Right ventricle myocardium inferior (tissue), 1 donor: ENCODE measurements at regions not wholly inside any gene's neighbourhood (a gene's known extent, or its start where the extent isn't known, plus 50 kb on each side); places are given as distances from the start of the nearest gene placed in this dataset.

Source experiments
- ATAC-seq: fragments of 200-7000 bp; cut with Tn5 transposase; one replicate; pipeline ENCODE4 v1.9.1; 2020; ENCODE audit warnings: mild to moderate bottlenecking, moderate library complexity
- DNase-seq: peaks from one replicate; pipeline ENCODE4 v3.0.0; 2021; ENCODE audit errors: missing footprints
- intact Hi-C: fragments of 100-400 bp; cut with DNase I; formaldehyde crosslinking; loops from one replicate; pipeline ENCODE4 v1.11.0; 2022
- donor health status: DM: no; HTN: yes; CAD: no; lungs with severe emphysema.

- ATAC-seq = no peak
Observed at GRCh38 chr14:54086767-54087166, 130.1 kb upstream of the BMP4 start.

GRCh38 chr14:54087376-54087775 lies 130.8 kb upstream of the BMP4 start:
- ATAC-seq = no peak
- intact Hi-C loops = no loop called here
- DNase-seq = no peak

More at GRCh38 chr14:54086767-54087166, 130.1 kb upstream of the BMP4 start:
- DNase-seq = no peak
- intact Hi-C loops = no loop called here

DNA sequence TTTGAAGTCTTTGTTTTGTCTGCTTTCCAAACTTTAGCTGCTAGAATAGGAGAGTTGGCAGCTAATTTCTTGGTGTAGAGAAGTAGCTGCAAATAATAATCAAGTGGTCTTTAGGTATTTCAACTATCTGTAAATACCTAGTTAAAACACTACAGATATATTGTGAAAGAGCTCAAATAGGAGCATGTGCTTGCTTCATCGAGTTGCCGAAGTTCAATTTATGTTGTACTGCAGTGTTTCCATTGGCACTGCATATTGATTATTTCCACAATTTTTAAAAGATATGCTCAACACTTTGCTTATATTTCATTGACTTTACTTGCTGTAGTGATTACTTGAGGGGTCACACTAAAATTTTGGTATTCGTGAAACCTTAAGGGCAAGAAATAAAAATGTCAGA lies 131.6 kb upstream of the BMP4 start:
- intact Hi-C loops = no loop called here
- no peak for ATAC-seq
- no peak for DNase-seq

GRCh38 chr14:54090274-54090673 lies 133.6 kb upstream of the BMP4 start:
- no peak for DNase-seq
- no peak for ATAC-seq
- intact Hi-C loops = no loop called here

DNA sequence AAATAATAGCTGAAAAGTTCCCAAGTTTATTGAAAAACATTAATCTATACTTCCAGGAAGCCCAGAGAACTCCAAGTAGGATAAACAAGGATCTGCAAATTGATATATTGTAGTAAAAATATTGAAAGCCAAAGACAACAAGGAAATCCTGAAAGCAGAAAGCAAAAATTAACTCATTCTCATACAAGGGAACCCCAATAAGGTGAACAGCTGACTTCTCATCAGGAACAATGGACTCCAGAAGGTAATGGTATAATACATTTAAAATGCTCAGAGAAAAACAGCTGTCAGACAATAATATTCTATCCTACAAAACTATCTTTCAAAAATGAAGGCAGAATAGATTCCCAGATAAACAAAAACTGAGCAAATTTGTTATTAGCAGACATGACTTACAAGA lies 138.1 kb upstream of the BMP4 start:
- intact Hi-C loops = no loop called here
- ATAC-seq (no peak), DNase-seq (no peak)

DNA sequence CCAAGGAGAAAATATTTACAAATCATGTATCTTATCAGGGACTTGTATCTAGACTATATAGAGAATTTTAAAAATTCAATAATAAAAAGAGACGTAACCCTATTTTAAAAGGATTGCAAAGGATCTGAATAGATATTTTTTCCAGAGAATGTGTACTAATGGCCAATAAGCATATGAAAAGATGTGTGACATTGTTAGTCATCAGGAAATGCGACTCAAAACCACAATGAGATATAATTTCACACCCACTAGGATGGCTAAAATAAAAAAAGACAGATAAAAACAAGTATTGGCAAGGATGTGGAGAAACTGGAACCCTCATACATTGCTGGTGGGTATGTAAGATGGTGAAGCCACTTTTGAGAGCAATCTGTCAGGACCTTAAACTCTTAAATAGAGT lies 141.9 kb upstream of the BMP4 start:
- DNase-seq (no peak), ATAC-seq (no peak)
- intact Hi-C loops = no loop called here

- ATAC-seq (no peak), DNase-seq (no peak)
- intact Hi-C loops = no loop called here
Observed at GRCh38 chr14:54102051-54102456, 145.4 kb upstream of the BMP4 start.

- no peak for DNase-seq
- intact Hi-C loops = no loop called here
- no peak for ATAC-seq
Observed at GRCh38 chr14:54102530-54102929, 145.9 kb upstream of the BMP4 start.

DNA sequence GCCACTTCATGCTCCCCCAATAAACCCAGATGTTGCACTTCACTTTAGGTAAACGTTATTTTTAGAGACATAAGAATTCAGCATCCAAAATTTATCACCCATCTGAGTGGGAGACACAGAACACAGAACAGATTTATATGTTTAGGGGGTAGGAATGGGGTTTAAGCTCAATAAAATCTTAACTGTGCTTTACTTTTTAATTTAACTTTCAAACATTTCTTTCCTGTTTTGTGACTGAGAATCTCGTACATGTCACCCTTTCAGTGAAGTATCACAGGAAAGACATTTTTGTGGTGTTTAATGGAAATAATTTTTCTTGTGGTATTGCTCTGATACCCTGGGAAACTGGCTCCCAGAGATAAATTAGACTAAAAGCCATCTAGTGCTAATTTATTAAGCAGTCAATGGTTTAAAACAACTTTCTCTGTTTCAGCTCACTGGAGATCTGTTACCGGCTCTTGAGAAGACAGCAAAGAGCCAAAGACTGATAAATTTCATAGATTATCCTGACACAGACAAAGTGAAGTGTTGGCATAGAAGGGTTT lies 148.0 kb upstream of the BMP4 start:
- intact Hi-C loops = no loop called here
- ATAC-seq (no peak), DNase-seq (no peak)

DNA sequence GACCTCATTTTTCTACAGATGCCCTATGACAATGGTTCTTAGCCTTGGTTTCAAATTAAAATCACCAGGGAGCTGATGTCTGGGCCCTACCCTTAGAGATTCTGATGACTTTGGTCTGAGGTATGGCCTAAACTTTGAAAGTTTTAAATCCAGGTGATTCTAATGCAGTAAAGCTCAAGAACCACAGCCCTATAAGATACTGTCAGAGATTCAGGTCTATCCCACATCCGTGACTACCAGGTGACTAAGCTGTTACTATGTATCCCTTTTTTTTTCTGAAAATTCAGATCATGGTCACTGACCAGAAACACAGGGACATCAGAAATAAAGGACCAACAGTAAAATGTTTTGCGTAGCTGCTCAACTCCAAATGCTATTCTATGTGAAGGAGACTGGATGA lies 148.8 kb upstream of the BMP4 start:
- DNase-seq = no peak
- no peak for ATAC-seq
- intact Hi-C loops = no loop called here

DNA sequence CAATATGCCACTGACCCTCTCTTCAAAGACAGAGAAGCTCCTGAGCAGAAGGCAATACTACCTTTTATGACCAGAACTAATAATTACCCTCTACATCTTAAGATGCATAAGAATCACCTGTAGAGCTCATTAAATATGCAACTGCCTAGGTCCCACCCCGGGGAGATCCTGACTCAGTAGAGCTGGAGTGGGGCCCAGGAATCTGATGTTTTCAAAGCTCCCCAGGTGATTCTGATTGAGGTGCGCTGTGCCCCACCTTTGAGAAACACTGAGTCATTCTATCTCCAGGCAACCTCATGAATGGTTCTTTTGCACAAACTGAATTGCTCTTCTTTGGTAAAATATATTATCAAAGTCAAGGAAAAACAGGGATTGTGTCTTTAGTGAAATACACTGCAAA lies 149.3 kb upstream of the BMP4 start:
- no peak for DNase-seq
- intact Hi-C loops = no loop called here
- ATAC-seq = no peak

- ATAC-seq (no peak), DNase-seq (no peak)
- intact Hi-C loops = no loop called here
Observed at GRCh38 chr14:54106661-54107377, 150.2 kb upstream of the BMP4 start.

DNA sequence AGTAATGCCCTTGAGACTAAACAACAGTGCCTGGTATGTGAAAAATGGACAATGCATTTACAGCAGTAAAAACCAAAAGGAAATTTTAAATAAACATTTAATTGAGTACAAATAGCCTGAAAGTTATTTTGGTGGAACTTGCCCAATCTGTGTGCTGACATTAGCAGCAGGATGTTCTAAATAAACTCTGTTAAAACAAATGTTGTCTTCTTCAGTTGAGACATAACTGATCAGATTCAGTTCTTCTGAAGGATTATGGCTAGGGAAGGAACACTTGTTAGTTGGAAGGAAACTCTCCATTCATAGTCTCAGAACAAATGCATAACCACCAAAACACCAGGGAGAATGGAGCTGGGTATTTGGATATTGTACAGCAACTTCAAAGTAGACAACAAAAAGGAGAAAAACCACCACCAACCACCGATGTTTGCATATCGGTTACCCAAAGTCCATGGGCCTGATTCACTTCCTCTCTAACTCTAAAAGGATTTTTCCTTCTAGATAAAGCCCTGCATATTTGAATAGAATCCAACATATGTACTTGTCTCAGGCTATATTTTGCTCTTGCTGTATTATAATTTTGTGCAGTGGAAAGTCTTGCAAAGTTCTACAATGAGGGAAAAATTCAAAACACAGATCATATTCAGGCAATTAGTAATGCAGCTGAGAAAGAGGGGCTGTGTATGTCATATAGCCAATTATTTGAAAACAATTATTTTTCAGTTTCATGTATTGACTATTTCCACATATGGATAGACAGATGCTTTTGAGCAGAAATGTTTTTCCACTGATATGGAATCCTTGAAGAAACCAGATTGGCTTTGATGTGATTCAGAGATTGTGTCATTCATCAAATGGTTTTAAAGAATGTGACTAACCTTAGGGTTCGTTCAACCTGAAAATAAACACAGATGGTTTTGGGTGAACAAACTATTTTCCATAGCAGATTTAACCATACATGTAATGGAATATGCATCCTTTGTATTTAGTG lies 152.2 kb upstream of the BMP4 start:
- DNase-seq = no peak
- ATAC-seq = no peak
- intact Hi-C loops = no loop called here

DNA sequence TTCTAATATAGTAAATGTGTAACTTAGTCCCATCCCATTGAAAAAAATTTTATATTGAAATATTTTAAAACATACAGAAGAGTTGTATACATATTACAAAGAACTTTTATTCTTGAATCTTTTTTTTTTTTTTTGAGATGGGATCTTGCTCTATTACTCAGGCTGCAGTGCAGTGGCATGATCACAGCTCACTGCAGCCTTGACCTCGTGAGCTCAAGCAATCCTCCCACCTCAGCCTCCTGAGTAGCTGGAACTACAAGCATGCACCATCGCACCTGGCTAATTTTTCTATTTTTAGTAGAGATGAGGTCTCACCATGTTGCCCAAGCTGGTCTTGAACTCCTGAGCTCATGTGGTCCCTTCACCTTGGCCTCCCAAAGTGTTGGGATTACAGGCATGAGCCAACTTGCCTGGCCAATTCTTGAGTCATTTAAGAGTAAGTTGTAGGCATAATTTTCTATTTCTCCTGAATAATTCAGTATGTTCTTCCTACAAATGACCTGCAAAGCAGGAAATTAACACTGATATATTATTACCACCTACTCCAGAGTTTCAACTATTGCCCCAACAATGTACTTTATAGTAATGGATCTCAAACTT lies 153.0 kb upstream of the BMP4 start:
- DNase-seq (no peak), ATAC-seq (no peak)
- intact Hi-C loops = no loop called here

DNA sequence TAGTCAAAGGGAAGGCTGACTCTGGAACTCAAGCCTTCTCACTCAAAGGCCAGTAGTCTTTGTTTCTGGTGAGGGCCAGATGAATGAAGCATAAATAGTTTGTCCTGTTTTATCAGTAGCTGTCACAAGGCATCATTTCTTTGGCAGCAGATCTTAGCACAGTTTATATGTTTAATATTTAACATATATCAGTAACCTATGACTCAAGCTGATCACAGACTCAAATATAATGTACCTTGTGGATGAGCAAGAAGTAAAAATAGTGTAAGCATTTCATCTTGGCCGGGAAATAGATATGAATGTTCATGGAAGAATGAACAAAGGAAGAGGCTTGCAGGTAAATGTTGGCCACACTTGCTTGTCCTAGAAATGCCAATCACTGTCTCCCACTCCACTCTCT lies 158.3 kb upstream of the BMP4 start:
- DNase-seq = no peak
- intact Hi-C loops = no loop called here
- no peak for ATAC-seq

DNA sequence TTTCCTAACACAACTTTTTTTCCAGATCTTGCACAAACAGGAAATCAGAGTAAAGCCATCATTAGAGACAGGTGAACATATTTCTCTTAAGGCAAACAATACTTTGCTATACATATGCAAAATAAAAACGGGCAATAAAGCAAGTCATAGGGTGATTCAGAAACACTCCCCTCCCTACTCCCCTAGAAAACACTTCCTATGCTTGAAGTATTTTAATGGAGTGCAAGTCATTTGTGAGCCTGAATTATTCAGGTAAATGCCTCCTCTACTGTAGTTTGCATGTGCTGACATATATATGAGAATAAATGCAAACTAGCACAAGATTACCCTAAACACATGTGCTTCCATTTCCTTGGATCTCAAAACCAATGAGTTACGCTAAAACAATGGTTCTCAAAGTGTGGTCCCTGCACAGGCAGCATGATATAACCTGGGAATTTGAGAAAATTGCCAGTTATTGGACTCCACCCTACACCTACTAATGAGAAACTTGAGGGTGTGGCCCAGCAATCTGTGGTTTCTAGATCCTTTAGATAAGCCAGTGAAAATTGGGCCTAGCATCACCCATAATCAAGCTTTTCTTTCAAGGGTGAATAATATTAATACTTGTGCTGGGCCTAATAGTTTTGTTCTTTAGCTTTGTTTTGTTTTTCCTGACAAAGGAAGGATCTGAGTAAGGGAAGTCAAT lies 159.7 kb upstream of the BMP4 start:
- DNase-seq (no peak), ATAC-seq (no peak)
- intact Hi-C loops = no loop called here

DNA sequence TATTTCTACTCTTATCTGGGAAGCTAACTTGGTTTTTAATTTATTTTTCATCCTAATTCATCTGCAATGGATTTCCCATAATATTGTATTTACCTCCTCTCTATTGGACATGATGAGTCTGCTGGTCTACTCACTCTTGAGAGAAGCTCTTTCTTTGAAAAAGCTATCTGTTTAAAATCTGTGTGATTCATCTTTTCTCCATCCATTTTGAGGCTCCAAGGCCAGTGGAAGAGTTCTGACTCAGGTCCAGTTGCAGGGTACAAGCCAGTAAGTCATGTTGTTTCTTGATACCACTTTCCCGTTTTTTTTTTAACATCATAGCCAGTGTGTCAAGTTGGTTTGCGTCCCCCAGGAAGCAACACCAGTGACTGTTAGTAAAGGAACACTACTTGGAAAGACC lies 160.3 kb upstream of the BMP4 start:
- intact Hi-C loops = no loop called here
- DNase-seq (no peak), ATAC-seq (no peak)

- DNase-seq (no peak), ATAC-seq (no peak)
- intact Hi-C loops = no loop called here
Observed at GRCh38 chr14:54117396-54117795, 160.8 kb upstream of the BMP4 start.

GRCh38 chr14:54117924-54118323 lies 161.3 kb upstream of the BMP4 start:
- intact Hi-C loops = no loop called here
- ATAC-seq (no peak), DNase-seq (no peak)
